ENCODE measurements at regions not wholly inside any gene's neighbourhood (a gene's known extent, or its start where the extent isn't known, plus 50 kb on each side); places are given as distances from the start of the nearest gene placed in this dataset.
"Not testable (repeated sequence)": the region's sequence is repeated elsewhere in the genome, so short reads cannot be mapped to it uniquely, and the experiment has no call there.

DNA sequence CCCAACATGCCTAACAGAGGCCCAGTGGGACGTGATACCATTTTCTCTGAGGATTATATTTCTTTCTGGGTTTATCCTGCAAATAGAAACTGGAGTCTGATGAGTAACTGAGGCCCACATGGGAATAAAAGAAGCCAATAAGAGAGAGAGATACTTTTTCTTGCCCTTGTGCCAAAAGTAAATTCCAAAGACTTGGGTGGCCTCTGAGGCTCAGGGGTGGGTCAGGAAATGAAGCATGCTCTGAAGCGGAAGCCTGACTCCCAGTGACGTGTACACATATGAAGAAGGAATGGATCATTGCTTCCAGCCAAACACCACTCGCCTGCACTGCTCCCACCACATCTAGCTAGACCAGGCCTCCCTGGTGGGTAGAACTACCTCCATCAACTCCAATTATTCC, 273.6 kb upstream of the NCKAP5 start:
- DNase-seq (ENCODE audit: low read depth): peak; percentile 93

- DNase-seq (ENCODE audit: low read depth): no peak
Observed at GRCh38 chr2:133842446-133842845, 274.2 kb upstream of the NCKAP5 start.

DNA sequence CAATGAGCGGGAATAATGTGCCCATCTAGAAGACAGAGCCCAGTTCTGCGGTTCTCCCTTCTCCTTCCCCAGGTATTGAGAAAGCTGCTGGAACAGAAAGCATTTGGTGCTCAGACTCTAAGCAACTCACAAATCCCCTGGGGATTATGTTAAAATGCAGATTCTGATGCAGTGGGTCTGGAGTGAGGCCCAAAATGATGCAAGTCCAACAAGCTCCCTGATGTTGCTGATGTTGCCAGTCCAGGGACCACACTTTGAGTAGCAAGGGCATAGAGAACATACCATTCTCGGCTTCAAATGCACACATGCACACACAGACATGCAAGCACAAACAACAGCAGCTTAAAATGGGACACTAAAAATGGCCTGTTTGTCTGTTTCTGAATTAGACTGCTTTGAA, 274.8 kb upstream of the NCKAP5 start:
- no peak for DNase-seq (ENCODE audit: low read depth)

DNA sequence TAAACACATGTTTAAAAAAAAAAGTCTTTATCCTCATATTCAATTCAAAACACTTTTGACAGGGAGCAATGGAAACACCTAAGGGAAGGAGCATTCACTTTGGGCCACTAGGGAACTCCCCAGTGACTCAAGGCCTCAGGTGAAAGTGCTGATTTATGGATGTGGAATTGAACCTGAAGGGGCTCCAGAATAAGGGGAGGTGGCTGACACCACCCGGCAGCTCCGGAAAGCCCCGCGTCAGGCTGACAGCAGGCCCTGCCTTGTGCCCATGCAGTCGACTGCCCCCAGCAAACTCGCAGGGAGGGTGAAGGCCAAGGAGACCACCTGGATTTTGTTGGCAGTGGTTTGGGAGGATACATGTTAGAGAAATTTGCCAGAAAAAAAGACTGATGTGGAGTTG, 275.3 kb upstream of the NCKAP5 start:
- no peak for DNase-seq (ENCODE audit: low read depth)

DNA sequence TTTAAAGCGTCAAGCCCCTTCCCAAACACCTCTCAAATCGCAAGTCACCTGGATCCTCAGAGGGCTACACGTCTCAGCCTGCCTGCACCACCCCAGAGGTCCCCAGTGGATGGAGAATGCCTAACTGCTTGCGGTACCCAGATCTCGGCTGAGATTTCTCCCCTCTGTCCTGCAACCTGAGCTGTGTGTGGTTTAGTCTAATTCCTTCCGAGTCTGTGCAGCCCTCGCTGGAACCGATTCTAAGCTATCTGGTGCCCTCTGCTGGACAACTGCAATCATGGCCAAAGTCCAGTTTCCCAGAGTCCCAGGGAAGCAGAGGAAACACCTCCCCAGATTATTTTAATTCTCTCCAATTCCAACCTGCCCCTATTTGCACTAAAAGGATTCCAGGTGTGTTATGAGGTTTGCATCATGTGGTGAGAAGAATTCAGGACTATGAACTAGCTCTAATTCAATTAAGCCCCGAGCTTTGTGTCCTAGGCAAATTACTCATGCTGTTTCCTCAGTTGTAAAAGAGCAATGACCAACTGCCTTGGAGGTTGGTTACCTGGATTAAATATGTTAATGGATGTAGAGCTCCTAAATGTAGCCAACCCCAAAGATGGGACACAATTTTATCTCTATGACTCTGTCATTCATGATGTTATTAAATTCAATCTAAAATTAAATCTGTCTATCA, 276.1 kb upstream of the NCKAP5 start:
- peak; percentile 60 for DNase-seq (ENCODE audit: low read depth)

- no peak for DNase-seq (ENCODE audit: low read depth)
Observed at GRCh38 chr2:133846476-133846875, 278.2 kb upstream of the NCKAP5 start.

GRCh38 chr2:133847591-133847990, 279.3 kb upstream of the NCKAP5 start:
- no peak for DNase-seq (ENCODE audit: low read depth)

GRCh38 chr2:133848111-133848649, 279.9 kb upstream of the NCKAP5 start:
- no peak for DNase-seq (ENCODE audit: low read depth)

DNA sequence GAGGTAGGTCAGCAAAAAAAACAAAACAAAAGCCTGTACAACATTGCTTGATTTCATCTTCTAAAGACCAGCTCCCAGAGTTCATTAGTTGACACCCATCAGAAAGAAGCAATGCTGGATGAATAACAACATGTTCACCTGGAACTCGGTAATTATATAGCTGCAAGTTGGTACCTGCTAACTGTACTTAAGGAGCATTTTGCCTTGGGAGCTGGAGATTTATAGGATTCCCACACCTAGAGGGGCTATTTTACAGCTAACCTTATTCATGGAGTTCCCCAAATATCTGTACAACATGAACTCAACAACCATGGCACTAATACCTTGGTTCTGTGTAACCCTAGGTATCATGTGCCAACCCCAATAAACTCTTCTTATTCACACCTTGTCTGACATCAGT, 281.1 kb upstream of the NCKAP5 start:
- DNase-seq (ENCODE audit: low read depth): no peak

GRCh38 chr2:133854603-133855200, 286.4 kb upstream of the NCKAP5 start:
- no peak for DNase-seq (ENCODE audit: low read depth)

DNA sequence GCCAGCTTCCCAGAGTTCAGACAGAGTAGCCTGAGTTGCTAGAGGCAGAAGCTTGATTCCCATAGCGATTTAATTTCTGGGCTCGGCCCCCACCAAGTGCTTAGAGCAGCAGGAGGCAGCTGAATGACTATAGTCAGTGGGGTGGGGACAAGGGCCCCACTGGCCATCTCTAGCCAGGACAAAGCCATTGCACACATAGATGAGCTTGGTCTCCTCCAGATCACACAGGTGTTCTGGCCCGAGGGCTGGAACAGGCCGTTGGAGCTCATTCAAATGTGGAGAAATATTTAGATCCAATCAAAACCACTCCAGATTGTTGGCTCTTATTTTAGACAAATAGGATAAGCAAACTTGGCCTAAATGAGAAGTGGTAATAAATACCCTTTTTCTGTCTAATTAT, 287.3 kb upstream of the NCKAP5 start:
- DNase-seq (ENCODE audit: low read depth): no peak

- DNase-seq (ENCODE audit: low read depth): no peak
Observed at GRCh38 chr2:133856678-133857077, 288.4 kb upstream of the NCKAP5 start.

DNA sequence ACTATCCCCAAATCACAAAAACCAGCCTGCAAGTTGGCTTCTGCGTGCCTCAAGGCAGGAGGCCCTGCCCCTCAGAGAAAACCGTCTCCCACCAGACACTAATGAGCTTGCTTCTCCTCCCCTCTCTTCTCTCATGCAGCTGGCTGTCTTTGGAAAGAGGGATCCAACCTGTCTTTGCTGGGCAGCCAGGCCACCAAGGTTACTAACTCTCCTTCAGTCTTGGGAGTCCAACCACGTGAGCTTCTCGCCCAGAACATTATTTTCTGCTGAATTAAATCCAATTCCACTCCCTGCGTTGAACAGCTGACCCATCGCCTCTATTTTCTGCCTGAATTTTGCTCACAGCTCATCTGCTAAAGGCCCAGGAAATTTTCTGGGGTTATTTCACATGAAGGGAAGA, 291.3 kb upstream of the NCKAP5 start:
- no peak for DNase-seq (ENCODE audit: low read depth)

DNA sequence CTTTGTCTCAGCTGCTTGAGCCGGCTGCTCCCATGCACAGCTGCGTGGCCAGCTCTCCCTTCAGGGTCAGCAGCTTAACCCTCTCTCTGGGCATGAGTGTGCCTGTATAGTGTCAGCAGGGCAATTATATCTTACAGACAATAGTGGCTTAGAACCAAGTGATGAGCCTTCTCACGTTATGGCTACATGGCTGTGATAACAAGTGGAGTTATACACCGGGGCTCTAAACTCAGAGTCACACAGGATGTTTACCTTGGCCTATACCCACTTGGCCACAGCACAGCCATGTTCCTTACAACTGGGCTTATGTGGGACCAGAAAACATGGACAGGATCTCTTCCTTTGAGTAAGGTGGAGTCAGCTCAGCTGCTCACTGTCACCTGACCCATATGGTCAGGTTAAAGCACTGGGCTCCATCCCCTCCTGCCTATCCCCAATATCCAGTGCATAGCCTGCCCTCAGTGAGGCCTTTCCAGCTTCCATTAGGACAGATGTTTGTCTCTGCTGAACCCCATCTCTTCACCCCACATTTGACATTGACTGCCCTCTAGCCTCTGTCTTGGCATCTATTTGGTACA, 294.2 kb upstream of the NCKAP5 start:
- no peak for DNase-seq (ENCODE audit: low read depth)

DNA sequence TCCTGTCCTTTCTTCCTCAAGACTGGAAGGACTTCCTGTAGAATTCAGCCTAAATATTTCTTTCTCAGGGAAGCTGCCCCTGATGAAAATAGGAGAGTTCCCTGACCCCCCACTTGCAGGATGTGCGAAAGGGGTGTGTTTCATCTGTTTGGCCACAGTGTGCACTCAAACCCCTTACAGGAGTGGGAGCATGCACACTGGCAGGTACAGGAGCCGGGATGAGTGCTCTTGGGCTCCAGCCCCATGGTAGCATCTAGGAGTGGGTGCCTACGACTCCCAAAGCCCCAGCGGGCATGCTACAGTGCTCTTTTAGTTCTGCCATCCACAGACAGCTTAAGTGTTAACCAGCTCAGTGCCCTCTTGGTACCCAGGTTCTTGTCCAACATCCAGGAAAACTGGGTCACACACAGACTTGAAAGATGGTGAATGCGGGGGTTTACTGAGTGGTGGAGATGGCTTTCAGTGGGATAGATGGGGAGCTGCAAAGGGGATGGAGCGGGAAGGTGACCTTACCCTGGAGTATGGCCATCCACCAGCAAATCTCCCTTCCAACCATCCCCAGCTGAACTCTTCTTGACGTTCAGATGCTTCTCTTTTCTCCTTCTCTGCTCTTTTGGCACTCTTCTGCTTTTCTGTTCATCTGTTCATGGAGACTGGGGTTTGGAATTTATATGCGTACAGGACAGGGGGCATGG, 295.0 kb upstream of the NCKAP5 start:
- no peak for DNase-seq (ENCODE audit: low read depth)

DNA sequence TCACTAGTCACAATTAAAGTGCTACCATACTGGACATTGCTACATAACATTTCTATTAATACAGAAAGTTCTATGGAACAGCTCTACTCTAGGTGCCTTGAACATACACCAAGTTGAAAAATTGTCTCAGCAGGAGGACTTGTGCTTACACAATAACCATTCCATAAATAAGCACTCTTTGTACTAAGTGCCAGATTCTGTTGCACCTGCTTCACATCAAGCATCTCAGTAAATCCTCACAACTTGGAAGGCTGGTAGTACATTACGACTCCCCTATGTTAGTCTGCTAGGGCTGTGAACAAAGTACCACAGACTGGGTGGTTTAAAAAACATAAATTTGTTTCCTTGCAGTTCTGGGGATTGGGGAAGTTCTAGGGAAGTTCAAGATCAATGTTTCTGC, 296.9 kb upstream of the NCKAP5 start:
- DNase-seq (ENCODE audit: low read depth): no peak

DNA sequence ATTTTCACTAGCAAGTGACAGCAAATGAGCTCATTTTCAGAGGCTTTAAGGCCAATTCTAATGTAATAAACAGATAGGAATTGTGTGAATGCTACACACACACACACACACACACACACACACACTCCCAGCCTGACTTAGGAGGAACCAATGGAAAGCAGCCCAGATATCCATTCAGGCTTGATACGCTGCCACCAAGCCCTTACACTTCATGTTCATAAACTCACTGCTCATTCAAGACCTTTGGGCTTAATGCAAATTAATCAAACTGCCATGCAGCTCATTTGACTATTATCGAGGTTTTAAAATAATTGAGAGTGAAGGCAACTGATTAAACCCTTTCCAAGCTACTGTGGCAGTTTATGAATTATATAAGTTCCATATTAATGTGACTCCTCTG, 298.9 kb upstream of the NCKAP5 start:
- DNase-seq (ENCODE audit: low read depth): no peak

DNA sequence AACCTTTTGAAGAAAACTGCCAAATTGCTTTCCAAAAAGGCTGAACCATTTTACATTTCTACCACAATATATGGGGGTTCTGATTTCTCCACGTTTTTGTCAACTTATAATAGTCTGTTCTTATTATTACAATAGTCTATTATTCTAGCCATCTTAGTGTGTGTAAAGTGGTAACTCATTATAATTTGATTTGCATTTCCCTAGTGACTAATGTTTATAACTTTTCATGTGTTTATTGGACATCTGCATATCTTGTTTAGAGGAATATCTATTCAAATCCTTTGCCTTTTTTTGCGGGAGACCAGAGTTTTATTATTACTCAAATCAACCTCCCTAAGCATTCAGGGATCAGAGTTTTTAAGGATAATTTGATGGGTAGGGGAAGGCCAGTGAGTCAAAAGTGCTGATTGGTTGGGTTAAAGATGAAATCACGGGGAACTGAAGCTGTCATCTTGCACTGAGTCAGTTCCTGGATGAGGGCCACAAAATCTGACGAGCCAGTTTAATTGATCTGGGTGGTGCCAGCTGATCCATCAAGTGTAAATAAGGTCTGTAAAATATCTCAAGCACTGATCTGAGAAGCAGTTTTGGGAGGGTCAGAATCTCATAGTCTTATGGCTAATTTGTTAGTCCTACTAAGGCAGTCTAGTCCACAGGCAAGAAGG, 303.4 kb upstream of the NCKAP5 start:
- DNase-seq (ENCODE audit: low read depth): no peak

DNA sequence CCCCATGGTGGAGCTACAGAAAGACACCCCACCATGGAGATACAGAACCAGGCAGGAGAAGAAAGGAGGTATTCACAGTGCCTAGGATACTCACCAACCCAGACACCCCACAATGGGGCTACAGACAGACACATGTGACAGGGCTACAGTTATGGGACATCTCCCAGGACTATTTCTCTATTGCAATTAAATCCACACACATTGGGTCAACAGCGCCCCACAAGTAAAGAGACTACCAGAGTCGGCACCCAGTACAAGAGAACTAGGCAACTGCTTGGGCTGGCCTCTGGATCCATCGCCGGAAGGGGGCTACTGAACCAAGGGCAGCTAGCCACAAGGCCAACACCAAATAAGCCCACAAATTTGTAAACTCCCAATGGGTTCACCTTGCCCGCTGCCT, 310.1 kb upstream of the NCKAP5 start:
- no peak for DNase-seq (ENCODE audit: low read depth)

DNA sequence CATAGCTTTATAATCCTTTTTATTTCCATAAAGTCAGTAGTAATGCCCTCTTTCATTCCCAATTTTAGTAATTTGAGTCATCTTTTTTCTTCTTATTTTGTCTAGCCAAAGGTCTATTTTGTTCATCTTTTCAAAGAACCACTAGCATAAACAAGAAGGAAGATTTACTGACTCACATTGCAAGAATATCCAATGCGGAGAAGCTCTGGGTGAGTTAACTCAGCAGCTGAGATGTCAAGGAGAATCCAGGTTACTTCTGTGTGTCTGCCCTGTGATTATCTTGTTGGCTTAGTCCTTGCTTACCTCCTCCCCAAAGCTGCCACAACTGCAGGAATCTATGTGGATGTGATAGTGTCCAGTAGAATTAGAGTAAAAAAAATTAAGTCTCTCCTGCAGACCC, 311.4 kb upstream of the NCKAP5 start:
- DNase-seq (ENCODE audit: low read depth): no peak

DNA sequence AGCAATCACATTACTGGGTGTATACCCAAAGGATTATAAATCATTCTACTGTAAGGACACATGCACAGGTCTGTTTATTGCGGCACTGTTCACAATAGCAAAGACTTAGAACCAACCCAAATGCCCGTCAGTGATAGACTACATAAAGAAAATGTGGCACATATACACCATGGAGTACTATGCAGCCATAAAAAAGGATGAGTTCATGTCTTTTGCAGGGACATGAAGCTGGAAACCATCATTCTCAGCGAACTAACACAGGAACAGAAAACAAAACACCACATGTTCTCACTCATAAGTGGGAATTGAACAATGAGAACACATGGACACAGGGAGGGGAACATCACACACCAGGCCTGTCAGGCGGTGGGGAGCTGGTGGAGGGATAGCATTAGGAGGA, 313.9 kb upstream of the NCKAP5 start:
- not testable (repeated sequence) for DNase-seq (ENCODE audit: low read depth)

DNA sequence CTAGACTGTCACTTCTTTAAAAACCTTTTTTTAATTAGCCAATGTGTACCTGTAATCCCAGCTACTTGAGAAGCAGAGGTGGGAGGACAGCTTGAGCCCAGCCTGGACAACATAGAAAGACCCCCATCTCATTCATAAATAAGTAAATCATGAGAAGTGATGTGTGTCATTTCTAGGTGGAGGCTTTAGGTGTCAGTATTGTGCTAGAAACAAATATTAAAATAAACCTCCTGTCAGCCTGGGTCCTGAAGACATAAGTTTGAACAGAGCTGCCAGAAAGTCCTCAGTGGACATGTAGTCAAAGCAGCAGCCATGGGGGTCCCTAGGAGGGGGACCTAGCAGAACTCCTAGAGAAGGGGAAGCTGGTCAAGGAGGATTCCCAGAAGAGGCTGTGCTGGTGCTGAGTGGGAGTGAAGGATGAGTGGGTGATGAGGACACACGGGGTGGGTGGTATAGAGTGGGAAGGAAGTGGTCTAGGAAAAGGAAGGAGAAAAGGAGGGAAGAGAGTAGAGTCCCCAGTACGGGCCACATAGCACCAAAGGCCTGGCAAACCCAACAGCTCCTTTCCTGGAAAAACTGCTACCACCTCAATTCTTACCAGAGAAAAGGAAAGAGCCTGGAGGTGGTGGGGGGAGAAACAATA, 316.6 kb upstream of the NCKAP5 start:
- no peak for DNase-seq (ENCODE audit: low read depth)

All from HS-5 (cell line).